SK-N-SH (cell line): ENCODE measurements at regions not wholly inside any gene's neighbourhood (a gene's known extent, or its start where the extent isn't known, plus 50 kb on each side); places are given as distances from the start of the nearest gene placed in this dataset.

Experiments used
- CTCF ChIA-PET: fragments of 300-600, 350-600 bp; formaldehyde crosslinking; extraction: SDS; loops from one replicate; lab custom pipeline; 2021; lab: Yijun Ruan, JAX
- POLR2A ChIA-PET: fragments of 350-600 bp; sonication (Branson Sonifier 250); formaldehyde crosslinking; extraction: SDS; loops from one replicate; lab custom pipeline; 2020; ENCODE audit warnings: antibody characterized with exemption, inconsistent platforms; lab: Yijun Ruan, JAX
- DNase-seq: peaks from one replicate; pipeline ENCODE4 v3.0.0; 2012
- H2AFZ ChIP-seq: fragments of 200-600 bp; sonication (generic); 2 replicates; pipeline ENCODE4 v1.8.1; 2016; ENCODE audit warnings: antibody characterized with exemption, mild to moderate bottlenecking, low read depth
- H3F3A ChIP-seq: fragments of 200-600 bp; sonication (generic); replicated peaks from 2 replicates; pipeline ENCODE3; 2016; ENCODE audit warnings: antibody characterized with exemption, mild to moderate bottlenecking; ENCODE audit not compliant: insufficient read depth
- H3K27ac ChIP-seq, 2 experiments: fragments of 200-500 bp in 1 of 2; fragments of 200-600 bp in 1 of 2; sonication (Bioruptor generic) in 1 of 2; sonication (generic), shearing (Covaris generic) in 1 of 2; 2 replicates each; pipeline versions ENCODE4 v1.5.1 to v1.6.1; 2014 to 2016; ENCODE audit warnings: low read depth in 2 of 2, inconsistent platforms in 1 of 2, low read length in 1 of 2, mild to moderate bottlenecking in 1 of 2, mixed read lengths in 1 of 2
- H3K27me3 ChIP-seq: fragments of 200-600 bp; sonication (generic), shearing (Covaris generic); 2 replicates; pipeline ENCODE4 v1.6.1; 2016; ENCODE audit warnings: mixed run types; ENCODE audit not compliant: insufficient read depth
- H3K36me3 ChIP-seq, 2 experiments: fragments of 200-500 bp in 1 of 2; fragments of 200-600 bp in 1 of 2; sonication (Bioruptor generic) in 1 of 2; sonication (generic) in 1 of 2; replicated peaks in 1 of 2; 2 replicates each; pipeline versions ENCODE3 to v1.5.1; 2014 to 2016; ENCODE audit warnings: low read length in 1 of 2, mild to moderate bottlenecking in 1 of 2; ENCODE audit not compliant: insufficient read depth in 2 of 2, control insufficient read depth in 1 of 2
- H3K4me1 ChIP-seq, 2 experiments: fragments of 200-500 bp in 1 of 2; fragments of 200-600 bp in 1 of 2; sonication (Bioruptor generic) in 1 of 2; sonication (generic), shearing (Covaris generic) in 1 of 2; 2 replicates each; pipeline versions ENCODE4 v1.5.1 to v1.6.1; 2014 to 2016; ENCODE audit warnings: low read depth in 1 of 2, low read length in 1 of 2, mixed run types in 1 of 2; ENCODE audit not compliant: insufficient read depth in 2 of 2, control insufficient read depth in 1 of 2
- H3K4me2 ChIP-seq: fragments of 200-600 bp; sonication (generic), shearing (Covaris generic); 2 replicates; pipeline ENCODE4 v1.6.1; 2017; ENCODE audit warnings: mixed run types
- H3K4me3 ChIP-seq, 2 experiments: fragments of 200-500 bp in 1 of 2; fragments of 200-600 bp in 1 of 2; sonication (Bioruptor generic) in 1 of 2; sonication (generic), shearing (Covaris generic) in 1 of 2; 2 replicates each; pipeline versions ENCODE4 v1.5.1 to v1.8.1; 2014 to 2016; ENCODE audit warnings: low read depth in 2 of 2, inconsistent platforms in 1 of 2, low read length in 1 of 2, mild to moderate bottlenecking in 1 of 2, mixed read lengths in 1 of 2, moderate library complexity in 1 of 2
- H3K79me2 ChIP-seq: fragments of 200-600 bp; sonication (generic); 2 replicates; pipeline ENCODE4 v1.8.1; 2017; ENCODE audit warnings: mild to moderate bottlenecking; ENCODE audit not compliant: insufficient read depth
- H3K9ac ChIP-seq: fragments of 200-600 bp; sonication (generic); 2 replicates; pipeline ENCODE4 v1.6.1; 2017; ENCODE audit warnings: mixed run types
- H3K9me2 ChIP-seq: fragments of 200-600 bp; sonication (generic); 2 replicates; pipeline ENCODE4 v1.6.1; 2017; ENCODE audit warnings: mixed run types
- H3K9me3 ChIP-seq: fragments of 200-600 bp; sonication (generic); 2 replicates; pipeline ENCODE4 v1.6.1; 2017; ENCODE audit warnings: mixed run types, mild to moderate bottlenecking, moderate library complexity
- H4K20me1 ChIP-seq: fragments of 200-600 bp; sonication (generic); 2 replicates; pipeline ENCODE4 v1.6.1; 2017; ENCODE audit warnings: mild to moderate bottlenecking, mixed run types; ENCODE audit not compliant: insufficient read depth
- CHD2 ChIP-seq: fragments of 150-350 bp; IDR thresholded peaks from 2 replicates; pipeline ENCODE4 v1.6.1; 2018; ENCODE audit warnings: low read length; ENCODE audit not compliant: partially characterized antibody
- ELF1 ChIP-seq: IDR thresholded peaks from 2 replicates; pipeline ENCODE4 v1.4.0; 2012
- EZH2phosphoT487 ChIP-seq: fragments of 200-600 bp; sonication (generic); IDR thresholded peaks from 2 replicates; pipeline ENCODE4 v1.6.1; 2017; ENCODE audit warnings: low read depth, mixed run types, mild to moderate bottlenecking, antibody characterized with exemption, moderate library complexity, borderline replicate concordance
- FOSL2 ChIP-seq: IDR thresholded peaks from 2 replicates; pipeline ENCODE4 v1.4.0; 2012; ENCODE audit warnings: low read depth, mild to moderate bottlenecking, moderate library complexity, borderline replicate concordance
- JUND ChIP-seq: IDR thresholded peaks from 2 replicates; pipeline ENCODE4 v1.4.0; 2012
- MAX ChIP-seq: IDR thresholded peaks from 2 replicates; pipeline ENCODE4 v1.4.0; 2012; ENCODE audit warnings: low read depth
- MEF2A ChIP-seq: IDR thresholded peaks from 2 replicates; pipeline ENCODE4 v1.4.0; 2012; ENCODE audit warnings: low read depth, borderline replicate concordance
- MXI1 ChIP-seq: IDR thresholded peaks from 2 replicates; pipeline ENCODE4 v1.6.1; 2012; ENCODE audit warnings: mild to moderate bottlenecking, low read depth, low read length, improper control_type of control experiment
- NFIC ChIP-seq: IDR thresholded peaks from 2 replicates; pipeline ENCODE4 v1.4.0; 2012; ENCODE audit warnings: borderline replicate concordance
- PBX3 ChIP-seq: IDR thresholded peaks from 2 replicates; pipeline ENCODE4; 2012
- SIN3A ChIP-seq: IDR thresholded peaks from 2 replicates; pipeline ENCODE4 v1.6.1; 2012; ENCODE audit warnings: low read depth, mild to moderate bottlenecking, low read length, moderate library complexity, borderline replicate concordance
- TAF1 ChIP-seq: IDR thresholded peaks from 2 replicates; pipeline ENCODE4 v1.6.1; 2012; ENCODE audit warnings: low read depth, mild to moderate bottlenecking, low read length, moderate library complexity, borderline replicate concordance
- USF2 ChIP-seq: fragments of 150-350 bp; IDR thresholded peaks from 2 replicates; pipeline ENCODE4 v1.6.1; 2017; ENCODE audit warnings: antibody characterized with exemption, low read length, low read depth, borderline replicate concordance
- WGBS: methylation state at CpG from one replicate; pipeline ENCODE4 v1.1.6; 2017; ENCODE audit warnings: low lambda C conversion rate; 5-methylcytosine and 5-hydroxymethylcytosine counted together
- TF ChIP-seq, protein P1 (sequence below): fragments of 150-350 bp; IDR thresholded peaks from 2 replicates; pipeline ENCODE4 v1.6.1; 2016; ENCODE audit warnings: mild to moderate bottlenecking, low read depth, low read length
- TF ChIP-seq, protein P2 (sequence below): IDR thresholded peaks from 2 replicates; pipeline ENCODE4 v1.4.0; 2012; ENCODE audit warnings: low read depth, borderline replicate concordance

DNA sequence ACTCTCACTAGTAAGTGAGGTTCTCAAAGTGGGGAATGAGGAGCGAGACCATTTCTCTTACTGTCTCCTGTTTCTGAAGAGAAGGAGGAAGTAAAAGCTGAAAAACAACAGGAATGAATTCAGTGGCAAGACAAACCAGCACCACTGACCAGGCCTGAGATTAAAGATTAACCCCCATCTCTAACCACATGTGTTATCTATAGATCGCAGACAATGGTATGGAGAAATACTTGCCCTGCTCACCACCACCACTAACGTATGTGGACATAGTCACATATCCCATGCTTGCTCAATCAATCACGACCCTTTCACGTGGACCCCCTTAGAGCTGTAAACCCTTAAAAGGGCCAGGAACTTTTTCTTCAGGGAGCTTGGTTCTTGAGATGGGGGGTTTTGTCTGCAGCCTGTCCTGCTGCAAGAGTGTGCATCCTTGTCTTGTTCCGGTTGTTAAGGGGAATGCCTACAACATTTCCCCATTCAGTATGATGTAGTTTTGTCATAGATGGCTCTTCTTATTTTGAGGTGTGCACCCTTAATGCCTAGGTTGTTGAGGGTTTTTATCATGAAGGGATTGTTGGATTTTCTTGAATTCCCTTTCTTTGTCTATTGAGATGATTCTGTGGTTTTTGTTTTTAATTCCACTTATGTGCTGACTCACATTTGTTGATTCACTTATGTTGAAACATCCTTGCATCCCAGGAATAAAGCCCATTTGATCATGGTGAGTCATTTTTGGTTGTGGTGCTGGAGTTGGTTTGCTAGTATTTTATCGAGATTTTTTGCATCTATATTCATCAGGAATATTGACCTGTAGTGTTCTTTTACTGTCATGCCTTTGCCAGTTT, 698.8 kb upstream of the LMO3 start:
- Histone ChIP-seq H3K4me1 (no peaks in the 10 kb centered on the region), H4K20me1 (no peaks in the 10 kb centered on the region), H3F3A (no peaks in the 10 kb centered on the region), H3K79me2 (no peaks in the 10 kb centered on the region), H3K27ac (no peak overlapping the region), H3K9ac (no peak overlapping the region), H3K9me3 (0 out of 2 replicates have a peak, but pooled peaks cover 6% of the 10 kb centered on the region), H3K4me2 (no peak overlapping the region), H2AFZ (no peak overlapping the region), H3K4me3 (no peak overlapping the region), H3K36me3 (no peaks in the 10 kb centered on the region), H3K9me2 (no peaks in the 10 kb centered on the region), H3K27me3 (no peaks in the 10 kb centered on the region)
- CTCF ChIA-PET, result interaction anchor here (1.1 kb wide), 1 partner anchor 17 kb away, joined by 3 read pairs; no protein-coding TSS in a partner anchor
- TF ChIP-seq PBX3, result no peak
- no peak for TF ChIP-seq MAX
- no peak for TF ChIP-seq MXI1
- TF ChIP-seq TAF1, result no peak
- POLR2A ChIA-PET, result no interaction called here
- 9% methylated on average over 7 of the region's 7 CpGs for WGBS
- DNase-seq, result no peak

- 30% methylated on average over 5 of the region's 7 CpGs for WGBS
- Histone ChIP-seq H3K9ac (no peak overlapping the region), H3K9me3 (0 out of 2 replicates have a peak, but pooled peaks cover 6% of the 10 kb centered on the region), H3K9me2 (no peaks in the 10 kb centered on the region), H3F3A (no peaks in the 10 kb centered on the region), H3K79me2 (no peaks in the 10 kb centered on the region), H3K27ac (no peak overlapping the region), H3K4me2 (no peak overlapping the region), H2AFZ (no peak overlapping the region), H3K27me3 (no peaks in the 10 kb centered on the region), H3K36me3 (no peaks in the 10 kb centered on the region), H3K4me3 (no peak overlapping the region), H4K20me1 (no peaks in the 10 kb centered on the region), H3K4me1 (no peaks in the 10 kb centered on the region)
- DNase-seq, result no peak
- POLR2A ChIA-PET, result no interaction called here
- CTCF ChIA-PET, result no interaction called here
- TF ChIP-seq MEF2A (no peak), EZH2phosphoT487 (no peak), SIN3A (no peak), CHD2 (no peak), JUND (no peak), USF2 (no peak), NFIC (no peak), MXI1 (no peak), ELF1 (no peak), FOSL2 (no peak)
- TF ChIP-seq, protein P1, sequence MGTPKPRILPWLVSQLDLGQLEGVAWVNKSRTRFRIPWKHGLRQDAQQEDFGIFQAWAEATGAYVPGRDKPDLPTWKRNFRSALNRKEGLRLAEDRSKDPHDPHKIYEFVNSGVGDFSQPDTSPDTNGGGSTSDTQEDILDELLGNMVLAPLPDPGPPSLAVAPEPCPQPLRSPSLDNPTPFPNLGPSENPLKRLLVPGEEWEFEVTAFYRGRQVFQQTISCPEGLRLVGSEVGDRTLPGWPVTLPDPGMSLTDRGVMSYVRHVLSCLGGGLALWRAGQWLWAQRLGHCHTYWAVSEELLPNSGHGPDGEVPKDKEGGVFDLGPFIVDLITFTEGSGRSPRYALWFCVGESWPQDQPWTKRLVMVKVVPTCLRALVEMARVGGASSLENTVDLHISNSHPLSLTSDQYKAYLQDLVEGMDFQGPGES, result no peak
- TF ChIP-seq, protein P2, sequence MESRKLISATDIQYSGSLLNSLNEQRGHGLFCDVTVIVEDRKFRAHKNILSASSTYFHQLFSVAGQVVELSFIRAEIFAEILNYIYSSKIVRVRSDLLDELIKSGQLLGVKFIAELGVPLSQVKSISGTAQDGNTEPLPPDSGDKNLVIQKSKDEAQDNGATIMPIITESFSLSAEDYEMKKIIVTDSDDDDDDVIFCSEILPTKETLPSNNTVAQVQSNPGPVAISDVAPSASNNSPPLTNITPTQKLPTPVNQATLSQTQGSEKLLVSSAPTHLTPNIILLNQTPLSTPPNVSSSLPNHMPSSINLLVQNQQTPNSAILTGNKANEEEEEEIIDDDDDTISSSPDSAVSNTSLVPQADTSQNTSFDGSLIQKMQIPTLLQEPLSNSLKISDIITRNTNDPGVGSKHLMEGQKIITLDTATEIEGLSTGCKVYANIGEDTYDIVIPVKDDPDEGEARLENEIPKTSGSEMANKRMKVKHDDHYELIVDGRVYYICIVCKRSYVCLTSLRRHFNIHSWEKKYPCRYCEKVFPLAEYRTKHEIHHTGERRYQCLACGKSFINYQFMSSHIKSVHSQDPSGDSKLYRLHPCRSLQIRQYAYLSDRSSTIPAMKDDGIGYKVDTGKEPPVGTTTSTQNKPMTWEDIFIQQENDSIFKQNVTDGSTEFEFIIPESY, result no peak
These were observed 696.0 kb upstream of the LMO3 start for GRCh38 chr12:17302001-17302400.
